CD4-positive, alpha-beta T cell (primary cell): ENCODE measurements at regions not wholly inside any gene's neighbourhood (a gene's known extent, or its start where the extent isn't known, plus 50 kb on each side); places are given as distances from the start of the nearest gene placed in this dataset.

ENCODE experiments used
- ATAC-seq: fragments of 200-7000 bp; cut with Tn5 transposase; one replicate; pipeline ENCODE4 v1.10.0; 2022; ENCODE audit warnings: mild to moderate bottlenecking; ENCODE audit not compliant: poor library complexity
- CTCF ChIA-PET: fragments of 350-600 bp; sonication (Branson Sonifier 250); formaldehyde crosslinking; loops from one replicate; lab custom pipeline; 2021; ENCODE audit warnings: antibody characterized with exemption, inconsistent platforms; lab: Charles Lee
- POLR2A ChIA-PET: fragments of 350-600 bp; sonication (Branson Sonifier 250); formaldehyde crosslinking; loops from one replicate; lab custom pipeline; 2021; ENCODE audit warnings: antibody characterized with exemption, inconsistent platforms; lab: Charles Lee
- DNase-seq, 14 experiments: peaks; one replicate each; pipeline ENCODE4 v3.0.0-alpha.2; 2013 to 2020; ENCODE audit warnings: mixed read lengths in 2 of 14
- H3K27ac ChIP-seq, 2 donors: one replicate each; pipeline versions ENCODE4 v1.5.1 to v1.7.0; 2013; ENCODE audit warnings: low read length in 2 of 2, low read depth in 1 of 2, mild to moderate bottlenecking in 1 of 2
- H3K27me3 ChIP-seq, 2 experiments: 1 replicate in 1 of 2; 2 replicates in 1 of 2; pipeline versions ENCODE4 v1.6.1 to v1.7.0; 2013; ENCODE audit warnings: low read length in 2 of 2, control low read depth in 1 of 2, mild to moderate bottlenecking in 1 of 2, moderate library complexity in 1 of 2; ENCODE audit not compliant: insufficient read depth in 2 of 2, control insufficient read depth in 1 of 2
- H3K36me3 ChIP-seq: one replicate; pipeline ENCODE4 v1.6.1; 2013; ENCODE audit warnings: low read length, control low read depth; ENCODE audit not compliant: insufficient read depth
- H3K4me1 ChIP-seq: one replicate; pipeline ENCODE4 v1.6.1; 2013; ENCODE audit warnings: low read length, control low read depth; ENCODE audit not compliant: insufficient read depth
- H3K4me3 ChIP-seq: one replicate; pipeline ENCODE4 v1.5.1; 2013; ENCODE audit warnings: mild to moderate bottlenecking, low read length, moderate library complexity
- H3K9me3 ChIP-seq, 2 experiments: 1 replicate in 1 of 2; 2 replicates in 1 of 2; pipeline versions ENCODE4 v1.6.1 to v1.7.0; 2013; ENCODE audit warnings: low read length in 2 of 2, mild to moderate bottlenecking in 2 of 2, control low read depth in 1 of 2, moderate library complexity in 1 of 2; ENCODE audit not compliant: control insufficient read depth in 1 of 2, insufficient read depth in 1 of 2
- H3K27ac Mint-ChIP-seq: one replicate; pipeline ENCODE4 v1.8.0; 2020; ENCODE audit warnings: mixed read lengths
- H3K27me3 Mint-ChIP-seq: one replicate; pipeline ENCODE4 v1.8.0; 2021; ENCODE audit warnings: mixed read lengths
- H3K36me3 Mint-ChIP-seq: one replicate; pipeline ENCODE4 v1.8.0; 2021; ENCODE audit warnings: low read depth, mixed read lengths
- H3K4me1 Mint-ChIP-seq: one replicate; pipeline ENCODE4 v1.8.0; 2021; ENCODE audit warnings: low read depth, mixed read lengths
- H3K4me3 Mint-ChIP-seq: one replicate; pipeline ENCODE4 v1.8.0; 2020; ENCODE audit warnings: mild to moderate bottlenecking, mixed read lengths
- H3K9me3 Mint-ChIP-seq: one replicate; pipeline ENCODE4 v1.8.0; 2020; ENCODE audit warnings: mixed read lengths
- intact Hi-C, 2 experiments: fragments of 100-400 bp; cut with DNase I in 1 of 2; cut with micrococcal nuclease in 1 of 2; formaldehyde crosslinking; loops; one replicate each; pipeline versions ENCODE4 v1.15.1 to v1.9.0; 2023 to 2025; cut with DNase I, micrococcal nuclease
- TF ChIP-seq, protein P1 (sequence below): fragments of 200-600 bp; IDR thresholded peaks from one replicate; pipeline ENCODE4 v1.8.0; 2022; ENCODE audit warnings: antibody characterized with exemption, mild to moderate bottlenecking

DNA sequence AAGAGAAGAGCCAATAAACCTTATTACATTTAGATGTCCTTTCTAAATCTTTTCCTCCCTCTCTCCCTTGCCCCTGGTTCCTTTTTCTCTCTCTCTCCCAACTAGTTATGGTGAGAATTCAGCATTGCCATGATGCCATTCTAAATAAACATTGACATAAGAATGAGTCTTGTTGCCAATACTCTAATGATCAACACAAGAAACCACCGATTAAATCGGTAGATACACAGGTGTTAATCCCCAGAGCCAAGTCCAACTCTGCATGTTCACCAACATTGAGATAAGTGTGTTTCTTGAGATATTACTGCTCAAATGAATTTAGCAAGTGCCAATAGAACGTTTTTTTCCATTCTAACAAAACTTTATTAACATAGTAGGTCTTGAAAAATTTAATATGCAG, 412.1 kb downstream of the KCNJ2 start:
- H3K36me3 ChIP-seq: no peaks in the 10 kb centered on the region
- TF ChIP-seq, protein P1, sequence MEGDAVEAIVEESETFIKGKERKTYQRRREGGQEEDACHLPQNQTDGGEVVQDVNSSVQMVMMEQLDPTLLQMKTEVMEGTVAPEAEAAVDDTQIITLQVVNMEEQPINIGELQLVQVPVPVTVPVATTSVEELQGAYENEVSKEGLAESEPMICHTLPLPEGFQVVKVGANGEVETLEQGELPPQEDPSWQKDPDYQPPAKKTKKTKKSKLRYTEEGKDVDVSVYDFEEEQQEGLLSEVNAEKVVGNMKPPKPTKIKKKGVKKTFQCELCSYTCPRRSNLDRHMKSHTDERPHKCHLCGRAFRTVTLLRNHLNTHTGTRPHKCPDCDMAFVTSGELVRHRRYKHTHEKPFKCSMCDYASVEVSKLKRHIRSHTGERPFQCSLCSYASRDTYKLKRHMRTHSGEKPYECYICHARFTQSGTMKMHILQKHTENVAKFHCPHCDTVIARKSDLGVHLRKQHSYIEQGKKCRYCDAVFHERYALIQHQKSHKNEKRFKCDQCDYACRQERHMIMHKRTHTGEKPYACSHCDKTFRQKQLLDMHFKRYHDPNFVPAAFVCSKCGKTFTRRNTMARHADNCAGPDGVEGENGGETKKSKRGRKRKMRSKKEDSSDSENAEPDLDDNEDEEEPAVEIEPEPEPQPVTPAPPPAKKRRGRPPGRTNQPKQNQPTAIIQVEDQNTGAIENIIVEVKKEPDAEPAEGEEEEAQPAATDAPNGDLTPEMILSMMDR: no peak
- Mint-ChIP-seq H3K4me1 (no peaks in the 10 kb centered on the region), H3K4me3 (no peak overlapping the region), H3K36me3 (no peaks in the 10 kb centered on the region), H3K27me3 (no peaks in the 10 kb centered on the region), H3K27ac (no peak overlapping the region), H3K9me3 (no peaks in the 10 kb centered on the region)
- no peaks in the 10 kb centered on the region for H3K27me3 ChIP-seq
- no peaks in the 10 kb centered on the region for H3K4me1 ChIP-seq
- POLR2A ChIA-PET: no interaction called here
- H3K27ac ChIP-seq: no peak overlapping the region
- no peak for DNase-seq
- intact Hi-C loops: no loop called here
- peaks cover 0 to 13% of the 10 kb centered on the region in 2 experiments for H3K9me3 ChIP-seq
- CTCF ChIA-PET: no interaction called here
- H3K4me3 ChIP-seq: no peak overlapping the region
- no peak for ATAC-seq

DNA sequence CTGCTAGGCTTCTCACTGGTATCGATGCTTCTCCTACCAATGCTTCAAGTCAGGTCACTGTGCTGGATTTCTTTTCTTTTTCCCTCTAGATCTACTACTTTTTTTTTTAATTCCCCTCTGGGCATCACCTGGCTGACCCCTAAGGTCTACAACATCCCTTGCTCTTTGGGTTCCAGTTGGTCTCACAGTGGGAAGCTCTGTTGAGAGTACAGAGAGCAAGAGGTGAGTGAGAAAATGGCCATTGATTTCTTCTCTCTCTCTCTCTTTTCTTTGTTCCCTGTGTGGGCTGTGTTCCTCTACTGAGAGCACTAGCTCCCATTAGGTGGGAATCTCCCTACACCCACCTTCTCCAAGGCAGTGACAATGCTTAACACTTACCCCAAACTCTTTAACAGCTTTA, 413.4 kb downstream of the KCNJ2 start:
- H3K27ac ChIP-seq: no peak overlapping the region
- H3K9me3 Mint-ChIP-seq: no peaks in the 10 kb centered on the region
- TF ChIP-seq, protein P1: no peak
- no peaks in the 10 kb centered on the region for H3K27me3 Mint-ChIP-seq
- H3K27ac Mint-ChIP-seq: no peak overlapping the region
- H3K4me1 ChIP-seq: no peaks in the 10 kb centered on the region
- H3K36me3 ChIP-seq: no peaks in the 10 kb centered on the region
- no peak for ATAC-seq
- no peaks in the 10 kb centered on the region for H3K27me3 ChIP-seq
- H3K4me3 ChIP-seq: no peak overlapping the region
- H3K4me1 Mint-ChIP-seq: no peaks in the 10 kb centered on the region
- peaks cover 0 to 8% of the 10 kb centered on the region in 2 experiments for H3K9me3 ChIP-seq
- H3K4me3 Mint-ChIP-seq: no peak overlapping the region
- CTCF ChIA-PET: no interaction called here
- no peak for DNase-seq
- intact Hi-C loops: no loop called here
- POLR2A ChIA-PET: no interaction called here
- H3K36me3 Mint-ChIP-seq: no peaks in the 10 kb centered on the region

GRCh38 chr17:70584255-70584654, 414.9 kb downstream of the KCNJ2 start:
- no peak overlapping the region for H3K27ac Mint-ChIP-seq
- Histone ChIP-seq H3K27ac (no peak overlapping the region), H3K27me3 (no peaks in the 10 kb centered on the region), H3K4me3 (no peak overlapping the region), H3K4me1 (no peaks in the 10 kb centered on the region), H3K36me3 (no peaks in the 10 kb centered on the region), H3K9me3 (peaks cover 0 to 8% of the 10 kb centered on the region in 2 experiments)
- ATAC-seq (no peak), DNase-seq (no peak)
- H3K36me3 Mint-ChIP-seq: no peaks in the 10 kb centered on the region
- TF ChIP-seq, protein P1: no peak
- no peaks in the 10 kb centered on the region for H3K4me1 Mint-ChIP-seq
- intact Hi-C loops: no loop called here
- ChIA-PET CTCF (no interaction called here), POLR2A (no interaction called here)
- H3K27me3 Mint-ChIP-seq: no peaks in the 10 kb centered on the region
- H3K4me3 Mint-ChIP-seq: no peak overlapping the region
- no peaks in the 10 kb centered on the region for H3K9me3 Mint-ChIP-seq
